GM12878 (cell line): ENCODE measurements at regions not wholly inside any gene's neighbourhood (a gene's known extent, or its start where the extent isn't known, plus 50 kb on each side); places are given as distances from the start of the nearest gene placed in this dataset.

Source experiments
- NBN ChIP-seq: fragments of 450-650 bp; IDR thresholded peaks from 2 replicates; pipeline ENCODE4 v1.6.1; 2016
- TF ChIP-seq, protein P1 (sequence below), 3 experiments: IDR thresholded peaks in 2 of 3; conservative IDR thresholded peaks in 1 of 3; 2 replicates each; pipeline ENCODE4 v1.5.1; 2011; ENCODE audit warnings: low read depth in 3 of 3, low read length in 3 of 3, mild to moderate bottlenecking in 3 of 3, control low read depth in 2 of 3, moderate library complexity in 2 of 3, inconsistent platforms in 1 of 3, mixed read lengths in 1 of 3; ENCODE audit not compliant: control insufficient read depth in 2 of 3, insufficient read depth in 1 of 3; ENCODE audit errors: extremely low read depth in 1 of 3
- TF ChIP-seq, protein P2 (sequence below): IDR thresholded peaks from 2 replicates; pipeline ENCODE4 v1.6.1; 2012; ENCODE audit warnings: low read depth, low read length, improper control_type of control experiment

DNA sequence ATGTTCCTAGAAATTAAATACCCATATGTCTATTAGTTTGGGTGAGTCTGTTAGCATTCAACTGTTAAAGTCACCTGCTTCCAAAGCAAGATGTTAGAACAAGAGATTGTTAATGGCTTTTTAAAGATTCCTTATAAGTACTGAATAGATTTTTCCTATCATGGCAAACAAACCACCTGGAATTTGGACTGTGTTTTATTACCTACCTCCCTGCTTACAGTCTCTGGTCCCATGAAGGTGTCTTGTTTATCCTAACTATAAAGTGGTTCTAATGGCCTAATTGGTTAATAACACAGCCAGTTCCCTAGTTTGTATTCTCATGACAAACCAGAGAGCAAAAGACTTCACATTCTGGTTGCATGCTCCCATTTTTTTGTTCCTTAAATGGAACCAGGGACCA is 149.5 kb downstream of the PPP1R2C start:
- TF ChIP-seq, protein P1, sequence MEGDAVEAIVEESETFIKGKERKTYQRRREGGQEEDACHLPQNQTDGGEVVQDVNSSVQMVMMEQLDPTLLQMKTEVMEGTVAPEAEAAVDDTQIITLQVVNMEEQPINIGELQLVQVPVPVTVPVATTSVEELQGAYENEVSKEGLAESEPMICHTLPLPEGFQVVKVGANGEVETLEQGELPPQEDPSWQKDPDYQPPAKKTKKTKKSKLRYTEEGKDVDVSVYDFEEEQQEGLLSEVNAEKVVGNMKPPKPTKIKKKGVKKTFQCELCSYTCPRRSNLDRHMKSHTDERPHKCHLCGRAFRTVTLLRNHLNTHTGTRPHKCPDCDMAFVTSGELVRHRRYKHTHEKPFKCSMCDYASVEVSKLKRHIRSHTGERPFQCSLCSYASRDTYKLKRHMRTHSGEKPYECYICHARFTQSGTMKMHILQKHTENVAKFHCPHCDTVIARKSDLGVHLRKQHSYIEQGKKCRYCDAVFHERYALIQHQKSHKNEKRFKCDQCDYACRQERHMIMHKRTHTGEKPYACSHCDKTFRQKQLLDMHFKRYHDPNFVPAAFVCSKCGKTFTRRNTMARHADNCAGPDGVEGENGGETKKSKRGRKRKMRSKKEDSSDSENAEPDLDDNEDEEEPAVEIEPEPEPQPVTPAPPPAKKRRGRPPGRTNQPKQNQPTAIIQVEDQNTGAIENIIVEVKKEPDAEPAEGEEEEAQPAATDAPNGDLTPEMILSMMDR (IDR thresholded peaks at IDR 0.05 in 2 of 3, conservative IDR thresholded peaks at IDR 0.05 in 1 of 3; ENCODE audit: control insufficient read depth in 2 of 3, extremely low read depth in 1 of 3, insufficient read depth in 1 of 3, low read depth in 3 of 3, low read length in 3 of 3), result no peak
- TF ChIP-seq NBN, result no peak
- TF ChIP-seq, protein P2, sequence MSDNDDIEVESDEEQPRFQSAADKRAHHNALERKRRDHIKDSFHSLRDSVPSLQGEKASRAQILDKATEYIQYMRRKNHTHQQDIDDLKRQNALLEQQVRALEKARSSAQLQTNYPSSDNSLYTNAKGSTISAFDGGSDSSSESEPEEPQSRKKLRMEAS, result no peak
